HCT116 (cell line): ENCODE measurements at regions not wholly inside any gene's neighbourhood (a gene's known extent, or its start where the extent isn't known, plus 50 kb on each side); places are given as distances from the start of the nearest gene placed in this dataset.

ENCODE experiments used
- ATAC-seq: fragments of 200-7000 bp; cut with Tn5 transposase; 2 replicates; pipeline ENCODE4 v1.9.1; 2020; ENCODE audit warnings: mild to moderate bottlenecking, moderate library complexity
- BruUV-seq: library from RNA; stranded (reverse); fragments of 400-500 nt; replicated peaks from 2 replicates; lab custom pipeline; 2021; lab: Mats Ljungman, UMichigan
- CTCF ChIA-PET: fragments of 300-600 bp; sonication (Branson Sonifier 250); formaldehyde crosslinking; loops from one replicate; lab custom pipeline; 2021; ENCODE audit warnings: antibody characterized with exemption; lab: Charles Lee
- POLR2A ChIA-PET: fragments of 300-600, 350-600 bp; sonication (Branson Sonifier 250); formaldehyde crosslinking; loops from one replicate; lab custom pipeline; 2021; ENCODE audit warnings: antibody characterized with exemption; lab: Charles Lee
- RAD21 ChIA-PET, 2 experiments: fragments of 300-600 bp; sonication (Branson Sonifier 250); formaldehyde crosslinking; loops; one replicate each; lab custom pipeline; 2023; ENCODE audit warnings: low total read pairs in 2 of 2; ENCODE audit not compliant: uncharacterized antibody in 2 of 2, unreplicated experiment in 2 of 2, low non-redundant PET in 1 of 2; lab: Charles Lee
- DNase-seq: peaks from one replicate; pipeline ENCODE4 v3.0.0-alpha.2; 2010; ENCODE audit warnings: low read depth, low spot score
- H2AFZ ChIP-seq: fragments of 200-600 bp; shearing (Covaris generic), sonication (generic); 2 replicates; pipeline ENCODE4 v1.6.1; 2017; ENCODE audit warnings: low read depth, mixed run types, mixed read lengths, antibody characterized with exemption, low read length; ENCODE audit not compliant: poor library complexity, severe bottlenecking
- H3K27ac ChIP-seq: 2 replicates; pipeline ENCODE4 v1.5.1; 2012; ENCODE audit warnings: low read depth, low read length
- H3K27me3 ChIP-seq: fragments of 200-600 bp; sonication (generic); 2 replicates; pipeline ENCODE4 v1.6.1; 2016; ENCODE audit warnings: mixed run types, low read length, mixed read lengths; ENCODE audit not compliant: insufficient read depth
- H3K36me3 ChIP-seq, 2 experiments: fragments of 200-500 bp in 1 of 2; fragments of 200-600 bp in 1 of 2; sonication (Bioruptor generic) in 1 of 2; sonication (generic) in 1 of 2; 2 replicates each; pipeline versions ENCODE4 v1.5.1 to v1.6.1; 2014 to 2016; ENCODE audit warnings: low read length in 2 of 2, inconsistent platforms in 1 of 2, mixed read lengths in 1 of 2, mixed run types in 1 of 2; ENCODE audit not compliant: insufficient read depth in 2 of 2, control insufficient read depth in 1 of 2
- H3K4me1 ChIP-seq, 2 experiments: fragments of 200-600 bp in 1 of 2; sonication (generic) in 1 of 2; 2 replicates each; pipeline versions ENCODE4 v1.5.1 to v1.6.1; 2012 to 2017; ENCODE audit warnings: low read length in 2 of 2, inconsistent platforms in 1 of 2, mild to moderate bottlenecking in 1 of 2, mixed read lengths in 1 of 2, mixed run types in 1 of 2, moderate library complexity in 1 of 2; ENCODE audit not compliant: insufficient read depth in 2 of 2, control insufficient read depth in 1 of 2
- H3K4me2 ChIP-seq: fragments of 200-600 bp; sonication (generic); 2 replicates; pipeline ENCODE4 v1.6.1; 2017; ENCODE audit warnings: mixed run types, low read length, mixed read lengths
- H3K4me3 ChIP-seq, 2 experiments: fragments of 200-600 bp in 1 of 2; sonication (generic) in 1 of 2; replicated peaks in 1 of 2; 2 replicates each; pipeline ENCODE4 v1.5.1; 2011 to 2016; ENCODE audit warnings: low read length in 2 of 2, control low read depth in 1 of 2, low read depth in 1 of 2, mild to moderate bottlenecking in 1 of 2, mixed read lengths in 1 of 2, mixed run types in 1 of 2
- H3K79me2 ChIP-seq: fragments of 200-600 bp; sonication (generic); 2 replicates; pipeline ENCODE4 v1.6.1; 2017; ENCODE audit warnings: mild to moderate bottlenecking, mixed run types, low read length, moderate library complexity, mixed read lengths; ENCODE audit not compliant: insufficient read depth
- H3K9ac ChIP-seq: fragments of 200-600 bp; sonication (generic); 2 replicates; pipeline ENCODE4 v1.6.1; 2016; ENCODE audit warnings: low read length, mixed read lengths
- H3K9me2 ChIP-seq: fragments of 200-600 bp; sonication (generic), shearing (Covaris generic); 2 replicates; pipeline ENCODE4 v1.6.1; 2017; ENCODE audit warnings: mixed run types, mild to moderate bottlenecking, moderate library complexity; ENCODE audit not compliant: insufficient read depth
- H3K9me3 ChIP-seq, 2 experiments: fragments of 200-500 bp in 1 of 2; fragments of 200-600 bp in 1 of 2; sonication (Bioruptor generic) in 1 of 2; sonication (generic) in 1 of 2; 2 replicates each; pipeline ENCODE4 v1.6.1; 2014 to 2017; ENCODE audit warnings: low read length in 2 of 2, mixed read lengths in 2 of 2, inconsistent platforms in 1 of 2, low read depth in 1 of 2, mild to moderate bottlenecking in 1 of 2, mixed run types in 1 of 2, moderate library complexity in 1 of 2; ENCODE audit not compliant: control insufficient read depth in 1 of 2, insufficient read depth in 1 of 2
- H4K20me1 ChIP-seq: fragments of 200-600 bp; sonication (generic), shearing (Covaris generic); 2 replicates; pipeline ENCODE4 v1.6.1; 2017; ENCODE audit warnings: mixed run types, mild to moderate bottlenecking, moderate library complexity; ENCODE audit not compliant: insufficient read depth
- CBX3 ChIP-seq: IDR thresholded peaks from 2 replicates; pipeline ENCODE4 v1.6.1; 2012; ENCODE audit warnings: low read depth
- EGR1 ChIP-seq: IDR thresholded peaks from 2 replicates; pipeline ENCODE4 v1.6.1; 2012; ENCODE audit warnings: low read depth
- ELF1 ChIP-seq: IDR thresholded peaks from 2 replicates; pipeline ENCODE4 v1.6.1; 2012; ENCODE audit warnings: low read depth, borderline replicate concordance
- EZH2 ChIP-seq: fragments of 200-600 bp; sonication (generic); IDR thresholded peaks from 2 replicates; pipeline ENCODE4 v1.6.1; 2017; ENCODE audit warnings: antibody characterized with exemption, mixed run types
- EZH2phosphoT487 ChIP-seq: fragments of 200-600 bp; IDR thresholded peaks from 2 replicates; pipeline ENCODE4 v1.6.1; 2018; ENCODE audit warnings: antibody characterized with exemption, borderline replicate concordance
- FOSL1 ChIP-seq: IDR thresholded peaks from 2 replicates; pipeline ENCODE4 v1.6.1; 2012; ENCODE audit warnings: low read depth
- JUND ChIP-seq: IDR thresholded peaks from 2 replicates; pipeline ENCODE4 v1.6.1; 2012
- MAX ChIP-seq: IDR thresholded peaks from 2 replicates; pipeline ENCODE4 v1.6.1; 2012
- POLR2A ChIP-seq: IDR thresholded peaks from 2 replicates; pipeline ENCODE4 v1.7.0; 2011; ENCODE audit warnings: borderline replicate concordance; ENCODE audit not compliant: insufficient read depth, insufficient read length; ENCODE audit errors: extremely low read depth
- POLR2AphosphoS5 ChIP-seq: IDR thresholded peaks from 2 replicates; pipeline ENCODE4 v1.6.1; 2011; ENCODE audit warnings: mild to moderate bottlenecking, low read depth, low read length, moderate library complexity
- RAD21 ChIP-seq: IDR thresholded peaks from 2 replicates; pipeline ENCODE4 v1.6.1; 2012; ENCODE audit warnings: low read depth, mild to moderate bottlenecking
- REST ChIP-seq: IDR thresholded peaks from 2 replicates; pipeline ENCODE4 v1.6.1; 2012; ENCODE audit warnings: low read depth
- SIN3A ChIP-seq: IDR thresholded peaks from 2 replicates; pipeline ENCODE4 v1.6.1; 2012; ENCODE audit warnings: low read depth
- SRF ChIP-seq: IDR thresholded peaks from 2 replicates; pipeline ENCODE4 v1.6.1; 2012; ENCODE audit warnings: low read depth
- TCF7L2 ChIP-seq: IDR thresholded peaks from 2 replicates; pipeline ENCODE4 v1.7.0; 2011; ENCODE audit warnings: borderline replicate concordance, inconsistent platforms; ENCODE audit not compliant: insufficient read depth, insufficient read length; ENCODE audit errors: extremely low read depth
- YY1 ChIP-seq: IDR thresholded peaks from 2 replicates; pipeline ENCODE4 v1.6.1; 2011; ENCODE audit warnings: low read length, low read depth, moderate library complexity, mild to moderate bottlenecking; ENCODE audit not compliant: insufficient replicate concordance; ENCODE audit errors: extremely low read depth
- ZFX ChIP-seq: fragments of 450-650 bp; IDR thresholded peaks from 2 replicates; pipeline ENCODE4 v1.6.1; 2017
- ZNF274 ChIP-seq: fragments of 200-500 bp; sonication (Bioruptor generic); IDR thresholded peaks from 2 replicates; pipeline ENCODE4 v1.6.1; 2014; ENCODE audit warnings: mild to moderate bottlenecking, low read depth, low read length, inconsistent platforms
- intact Hi-C: fragments of 100-400 bp; cut with micrococcal nuclease; formaldehyde crosslinking; loops from 2 replicates; pipeline ENCODE4 v1.10.0; 2022
- TF ChIP-seq, protein P1 (sequence below), 3 experiments: fragments of 200-600 bp in 1 of 3; sonication (generic) in 1 of 3; IDR thresholded peaks in 2 of 3; conservative IDR thresholded peaks in 1 of 3; 2 replicates each; pipeline ENCODE4 v1.5.1; 2012 to 2017; ENCODE audit warnings: low read depth in 2 of 3, low read length in 2 of 3, antibody characterized with exemption in 1 of 3, borderline replicate concordance in 1 of 3, control low read depth in 1 of 3, mild to moderate bottlenecking in 1 of 3, mixed read lengths in 1 of 3, mixed run types in 1 of 3, moderate library complexity in 1 of 3; ENCODE audit not compliant: insufficient read depth in 1 of 3

- Histone ChIP-seq H3K36me3 (no peaks in the 10 kb centered on the region), H3K79me2 (no peaks in the 10 kb centered on the region), H3K4me3 (no peak overlapping the region), H3K4me1 (no peaks in the 10 kb centered on the region), H3K27me3 (peaks cover 5% of the 10 kb centered on the region; the same call in 1 of the 2 replicates), H4K20me1 (no peaks in the 10 kb centered on the region), H3K9me2 (no peaks in the 10 kb centered on the region), H3K27ac (no peak overlapping the region), H3K9ac (no peak overlapping the region), H3K4me2 (no peak overlapping the region), H2AFZ (no peak overlapping the region), H3K9me3 (no peaks in the 10 kb centered on the region)
- ATAC-seq (no peak), DNase-seq (no peak)
- intact Hi-C loops: no loop called here
- BruUV-seq: no TSS peak
- TF ChIP-seq EZH2phosphoT487 (no peak), EGR1 (no peak), POLR2A (no peak), CBX3 (no peak), TCF7L2 (no peak), ZFX (no peak), JUND (no peak), REST (no peak), MAX (no peak), YY1 (no peak), SIN3A (no peak), RAD21 (no peak), ZNF274 (no peak), FOSL1 (no peak), POLR2AphosphoS5 (no peak), SRF (no peak), ELF1 (no peak), EZH2 (no peak)
- TF ChIP-seq, protein P1, sequence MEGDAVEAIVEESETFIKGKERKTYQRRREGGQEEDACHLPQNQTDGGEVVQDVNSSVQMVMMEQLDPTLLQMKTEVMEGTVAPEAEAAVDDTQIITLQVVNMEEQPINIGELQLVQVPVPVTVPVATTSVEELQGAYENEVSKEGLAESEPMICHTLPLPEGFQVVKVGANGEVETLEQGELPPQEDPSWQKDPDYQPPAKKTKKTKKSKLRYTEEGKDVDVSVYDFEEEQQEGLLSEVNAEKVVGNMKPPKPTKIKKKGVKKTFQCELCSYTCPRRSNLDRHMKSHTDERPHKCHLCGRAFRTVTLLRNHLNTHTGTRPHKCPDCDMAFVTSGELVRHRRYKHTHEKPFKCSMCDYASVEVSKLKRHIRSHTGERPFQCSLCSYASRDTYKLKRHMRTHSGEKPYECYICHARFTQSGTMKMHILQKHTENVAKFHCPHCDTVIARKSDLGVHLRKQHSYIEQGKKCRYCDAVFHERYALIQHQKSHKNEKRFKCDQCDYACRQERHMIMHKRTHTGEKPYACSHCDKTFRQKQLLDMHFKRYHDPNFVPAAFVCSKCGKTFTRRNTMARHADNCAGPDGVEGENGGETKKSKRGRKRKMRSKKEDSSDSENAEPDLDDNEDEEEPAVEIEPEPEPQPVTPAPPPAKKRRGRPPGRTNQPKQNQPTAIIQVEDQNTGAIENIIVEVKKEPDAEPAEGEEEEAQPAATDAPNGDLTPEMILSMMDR (IDR thresholded peaks at IDR 0.05 in 2 of 3, conservative IDR thresholded peaks at IDR 0.05 in 1 of 3; ENCODE audit: borderline replicate concordance in 1 of 3, insufficient read depth in 1 of 3, low read depth in 2 of 3, low read length in 2 of 3): no peak
- RAD21 ChIA-PET: no interaction called here
- POLR2A ChIA-PET: no interaction called here
- CTCF ChIA-PET: no interaction called here
These were observed 108.3 kb upstream of the TCERG1L start for GRCh38 chr10:131419797-131420196.
